ENCODE measurements at regions not wholly inside any gene's neighbourhood (a gene's known extent, or its start where the extent isn't known, plus 50 kb on each side); places are given as distances from the start of the nearest gene placed in this dataset.
"Not testable (repeated sequence)": the region's sequence is repeated elsewhere in the genome, so short reads cannot be mapped to it uniquely, and the experiment has no call there.

DNA sequence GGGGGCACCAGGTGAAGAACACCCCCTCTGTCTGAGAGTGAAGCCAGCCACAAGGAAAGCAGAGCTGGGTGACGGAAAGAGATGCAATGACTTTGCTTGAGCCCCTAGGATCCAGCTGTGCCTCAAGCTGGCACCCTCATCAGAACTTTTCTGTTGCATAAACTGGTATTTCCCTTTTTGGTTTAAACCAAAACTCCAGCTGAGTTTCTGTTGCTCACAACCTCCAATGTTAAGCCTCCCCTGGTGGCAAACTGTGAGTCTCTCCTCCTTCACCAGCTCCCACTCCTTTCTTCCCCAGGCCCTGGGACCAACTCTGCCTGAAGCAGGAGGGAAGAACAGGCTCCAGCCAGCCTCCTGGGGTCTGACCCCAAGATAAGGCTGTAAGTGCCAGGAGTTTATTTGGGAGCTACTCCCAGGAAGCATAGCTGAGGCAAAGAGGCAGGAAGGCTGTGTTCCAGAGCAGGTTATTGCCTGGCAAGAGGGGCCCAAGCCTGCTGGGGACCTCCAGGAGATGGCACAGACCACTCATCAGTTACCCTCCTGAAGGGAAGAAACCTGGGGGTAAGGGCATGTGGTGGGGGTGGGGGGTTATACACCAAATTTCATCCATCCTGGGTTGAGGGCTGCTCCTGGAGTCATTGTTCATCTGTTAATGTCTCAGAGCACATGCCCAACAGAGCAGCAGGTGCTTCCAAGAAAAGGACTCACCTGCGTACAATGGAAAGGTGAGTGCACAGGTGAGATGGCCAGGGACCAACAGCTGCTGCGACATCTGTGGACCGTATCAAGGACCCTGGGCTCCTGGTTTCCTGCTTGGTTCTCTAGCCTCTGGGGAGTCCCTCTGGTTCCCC lies 73.3 kb upstream of the NANOS1 start:
- H3K4me1 ChIP-seq (ENCODE audit: control insufficient read depth in 1 of 2, insufficient read depth in 2 of 2, low read length in 2 of 2), result peaks cover 0 to 15% of the 10 kb centered on the region in 2 donors
- H3K36me3 ChIP-seq (ENCODE audit: control insufficient read depth in 1 of 2, insufficient read depth in 2 of 2, low read length in 2 of 2), result no peaks in the 10 kb centered on the region
- H3K4me3 ChIP-seq (ENCODE audit: low read depth in 1 of 2, low read length in 2 of 2), result no peak overlapping the region
- no peaks in the 10 kb centered on the region for H3K9me3 ChIP-seq (ENCODE audit: control insufficient read depth in 1 of 2, low read length in 2 of 2)
- H3K27ac ChIP-seq (ENCODE audit: low read length), result no peak overlapping the region
- H3K27me3 ChIP-seq (ENCODE audit: low read depth, low read length), result no peaks in the 10 kb centered on the region

DNA sequence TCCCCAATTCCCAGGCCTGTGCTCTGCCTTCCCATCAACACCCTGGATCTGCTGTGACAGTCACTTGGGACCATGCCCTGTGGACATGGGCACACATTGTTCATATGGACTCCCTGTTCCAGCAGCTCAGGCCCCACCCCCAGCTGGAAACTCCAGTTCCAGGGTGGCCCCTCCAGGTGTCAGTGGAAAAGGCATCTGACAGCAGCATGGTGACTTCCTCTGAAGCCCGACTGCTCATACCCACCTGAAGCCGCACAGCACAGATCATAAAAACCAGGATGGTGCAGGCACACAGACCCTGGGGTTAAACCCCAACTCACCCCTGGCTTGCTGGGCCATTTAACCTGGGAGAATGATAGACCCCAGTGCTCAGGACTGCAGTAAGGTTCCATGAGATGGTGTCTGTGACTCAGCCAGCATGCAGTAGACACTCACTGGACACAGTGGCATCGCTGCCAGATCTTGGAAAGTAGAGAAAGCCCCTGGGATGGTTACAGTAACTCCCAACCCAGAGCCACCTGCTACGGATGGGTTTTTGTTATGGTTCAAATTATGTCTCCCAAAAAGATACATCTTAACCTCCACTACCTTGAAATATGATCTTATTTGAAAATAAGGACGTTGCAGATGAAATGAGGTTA lies 72.6 kb upstream of the NANOS1 start:
- H3K4me3 ChIP-seq (ENCODE audit: low read depth in 1 of 2, low read length in 2 of 2), result no peak overlapping the region
- H3K9me3 ChIP-seq (ENCODE audit: control insufficient read depth in 1 of 2, low read length in 2 of 2), result no peaks in the 10 kb centered on the region
- H3K27me3 ChIP-seq (ENCODE audit: low read depth, low read length), result no peaks in the 10 kb centered on the region
- no peak overlapping the region for H3K27ac ChIP-seq (ENCODE audit: low read length)
- H3K36me3 ChIP-seq (ENCODE audit: control insufficient read depth in 1 of 2, insufficient read depth in 2 of 2, low read length in 2 of 2), result no peaks in the 10 kb centered on the region
- H3K4me1 ChIP-seq (ENCODE audit: control insufficient read depth in 1 of 2, insufficient read depth in 2 of 2, low read length in 2 of 2), result peaks cover 0 to 15% of the 10 kb centered on the region in 2 donors

DNA sequence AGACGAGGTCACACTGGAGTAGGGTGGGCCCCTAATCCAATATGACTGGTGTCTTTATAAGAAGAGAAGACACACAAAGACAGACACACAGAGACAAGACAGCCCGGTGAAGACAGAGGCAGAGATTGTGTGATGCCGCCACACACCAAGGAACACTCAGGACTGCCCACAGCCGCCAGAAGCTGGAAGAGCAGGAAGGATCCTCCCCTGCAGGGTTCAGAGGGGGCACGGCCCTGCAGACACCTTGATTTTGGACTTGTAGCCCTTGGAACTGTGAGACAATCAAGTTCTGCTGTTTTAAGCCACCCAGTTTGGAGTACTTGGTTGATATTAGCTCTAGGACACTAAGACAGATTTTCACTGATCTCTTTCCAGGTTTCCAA lies 72.1 kb upstream of the NANOS1 start:
- H3K27me3 ChIP-seq (ENCODE audit: low read depth, low read length), result no peaks in the 10 kb centered on the region
- peaks cover 0 to 15% of the 10 kb centered on the region in 2 donors for H3K4me1 ChIP-seq (ENCODE audit: control insufficient read depth in 1 of 2, insufficient read depth in 2 of 2, low read length in 2 of 2)
- H3K9me3 ChIP-seq (ENCODE audit: control insufficient read depth in 1 of 2, low read length in 2 of 2), result no peaks in the 10 kb centered on the region
- H3K4me3 ChIP-seq (ENCODE audit: low read depth in 1 of 2, low read length in 2 of 2), result no peak overlapping the region
- H3K27ac ChIP-seq (ENCODE audit: low read length), result no peak overlapping the region
- H3K36me3 ChIP-seq (ENCODE audit: control insufficient read depth in 1 of 2, insufficient read depth in 2 of 2, low read length in 2 of 2), result no peaks in the 10 kb centered on the region

DNA sequence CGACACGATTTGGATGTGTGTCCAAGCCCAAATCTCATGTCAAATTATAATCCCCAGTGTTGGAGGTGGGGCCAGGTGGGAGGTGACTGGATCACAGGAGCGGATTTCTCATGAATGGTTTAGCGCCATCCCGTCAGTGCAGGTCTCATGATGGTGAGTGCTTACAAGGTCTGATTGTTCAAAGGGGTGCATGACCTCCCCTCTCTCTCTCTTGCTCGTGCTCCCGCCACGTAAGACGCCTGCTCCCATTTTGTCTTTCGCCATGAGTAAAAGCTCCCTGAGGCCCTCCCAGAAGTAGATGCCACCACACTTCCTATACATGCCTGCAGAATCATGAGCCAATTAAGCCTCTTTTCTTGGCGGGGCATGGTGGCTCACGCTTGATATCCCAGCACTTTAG lies 71.5 kb upstream of the NANOS1 start:
- no peaks in the 10 kb centered on the region for H3K9me3 ChIP-seq (ENCODE audit: control insufficient read depth in 1 of 2, low read length in 2 of 2)
- no peak overlapping the region for H3K27ac ChIP-seq (ENCODE audit: low read length)

DNA sequence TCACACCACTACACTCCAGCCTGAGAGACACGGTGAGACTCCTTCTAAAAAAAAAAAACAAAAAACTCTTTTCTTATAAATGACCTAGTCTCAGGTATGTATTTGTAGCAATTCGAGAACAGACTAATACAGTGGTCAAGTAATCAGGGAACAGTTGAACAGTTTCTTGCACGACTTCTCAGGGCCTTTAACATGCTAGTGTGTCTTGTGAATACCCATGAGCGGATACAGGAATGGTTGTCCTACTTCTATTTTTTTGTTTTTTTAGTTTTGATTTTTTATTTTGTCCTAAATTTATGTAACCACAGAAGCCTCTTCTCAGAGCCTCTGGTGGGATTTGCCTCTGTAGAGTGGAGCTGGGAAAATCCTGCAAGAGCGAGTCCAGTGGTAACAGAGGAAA lies 71.0 kb upstream of the NANOS1 start:
- H3K27ac ChIP-seq (ENCODE audit: low read length), result no peak overlapping the region
- H3K9me3 ChIP-seq (ENCODE audit: control insufficient read depth in 1 of 2, low read length in 2 of 2), result no peaks in the 10 kb centered on the region
- no peak overlapping the region for H3K4me3 ChIP-seq (ENCODE audit: low read depth in 1 of 2, low read length in 2 of 2)
- no peaks in the 10 kb centered on the region for H3K36me3 ChIP-seq (ENCODE audit: control insufficient read depth in 1 of 2, insufficient read depth in 2 of 2, low read length in 2 of 2)
- peaks cover 0 to 15% of the 10 kb centered on the region in 2 donors for H3K4me1 ChIP-seq (ENCODE audit: control insufficient read depth in 1 of 2, insufficient read depth in 2 of 2, low read length in 2 of 2)
- H3K27me3 ChIP-seq (ENCODE audit: low read depth, low read length), result no peaks in the 10 kb centered on the region

More for the DNA sequence above, 71.5 kb upstream of the NANOS1 start:
- Histone ChIP-seq H3K4me1 (ENCODE audit: control insufficient read depth in 1 of 2, insufficient read depth in 2 of 2, low read length in 2 of 2) (peaks cover 0 to 15% of the 10 kb centered on the region in 2 donors), H3K27me3 (ENCODE audit: low read depth, low read length) (no peaks in the 10 kb centered on the region), H3K4me3 (ENCODE audit: low read depth in 1 of 2, low read length in 2 of 2) (no peak overlapping the region), H3K36me3 (ENCODE audit: control insufficient read depth in 1 of 2, insufficient read depth in 2 of 2, low read length in 2 of 2) (no peaks in the 10 kb centered on the region)

DNA sequence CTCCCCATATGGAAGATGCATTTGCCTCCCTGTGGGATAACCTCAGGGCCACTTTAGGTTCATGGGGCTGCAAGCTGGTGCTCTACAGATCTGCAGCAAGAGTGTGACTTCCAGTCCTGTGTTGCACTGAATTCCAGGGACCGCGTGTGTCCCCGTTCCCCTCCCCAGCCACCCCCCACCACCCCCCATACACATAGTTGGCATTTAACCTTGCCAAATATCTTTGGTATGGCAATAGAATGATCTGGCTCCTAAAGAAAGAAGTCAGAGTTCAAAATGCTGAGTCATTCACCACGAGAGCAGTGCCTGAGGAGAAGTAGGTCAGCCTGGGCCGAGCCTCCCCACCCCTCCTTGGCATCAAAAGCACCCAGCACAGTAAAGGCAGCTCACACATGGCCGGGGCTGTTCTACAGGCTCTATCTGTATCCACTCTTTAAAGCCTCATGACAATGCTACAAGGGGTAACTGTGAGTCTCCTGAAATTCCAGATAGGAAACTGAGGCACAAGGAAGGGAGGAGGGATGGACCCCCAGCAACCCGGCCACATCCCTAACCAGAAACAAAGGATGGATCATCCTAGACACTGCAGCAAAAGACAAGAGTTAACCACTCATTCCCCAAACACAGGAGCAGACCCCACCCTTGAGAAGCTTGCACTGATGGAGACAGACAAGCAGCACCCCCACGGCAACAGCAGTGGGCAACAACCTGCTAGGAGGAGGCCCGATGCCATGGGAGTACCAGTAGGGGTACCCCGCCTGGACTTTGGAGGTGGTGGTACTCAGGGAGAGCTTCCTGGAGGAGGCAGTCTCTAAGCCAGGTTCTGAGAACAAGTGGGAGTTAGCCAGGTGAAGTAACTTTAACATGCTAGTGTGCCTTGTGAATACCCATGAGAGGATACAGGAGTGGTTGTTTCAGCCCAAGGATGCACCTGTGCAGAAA lies 70.3 kb upstream of the NANOS1 start:
- H3K4me1 ChIP-seq (ENCODE audit: control insufficient read depth in 1 of 2, insufficient read depth in 2 of 2, low read length in 2 of 2), result peaks cover 0 to 15% of the 10 kb centered on the region in 2 donors
- no peak overlapping the region for H3K4me3 ChIP-seq (ENCODE audit: low read depth in 1 of 2, low read length in 2 of 2)
- no peaks in the 10 kb centered on the region for H3K9me3 ChIP-seq (ENCODE audit: control insufficient read depth in 1 of 2, low read length in 2 of 2)
- no peak overlapping the region for H3K27ac ChIP-seq (ENCODE audit: low read length)
- no peaks in the 10 kb centered on the region for H3K27me3 ChIP-seq (ENCODE audit: low read depth, low read length)
- H3K36me3 ChIP-seq (ENCODE audit: control insufficient read depth in 1 of 2, insufficient read depth in 2 of 2, low read length in 2 of 2), result no peaks in the 10 kb centered on the region

DNA sequence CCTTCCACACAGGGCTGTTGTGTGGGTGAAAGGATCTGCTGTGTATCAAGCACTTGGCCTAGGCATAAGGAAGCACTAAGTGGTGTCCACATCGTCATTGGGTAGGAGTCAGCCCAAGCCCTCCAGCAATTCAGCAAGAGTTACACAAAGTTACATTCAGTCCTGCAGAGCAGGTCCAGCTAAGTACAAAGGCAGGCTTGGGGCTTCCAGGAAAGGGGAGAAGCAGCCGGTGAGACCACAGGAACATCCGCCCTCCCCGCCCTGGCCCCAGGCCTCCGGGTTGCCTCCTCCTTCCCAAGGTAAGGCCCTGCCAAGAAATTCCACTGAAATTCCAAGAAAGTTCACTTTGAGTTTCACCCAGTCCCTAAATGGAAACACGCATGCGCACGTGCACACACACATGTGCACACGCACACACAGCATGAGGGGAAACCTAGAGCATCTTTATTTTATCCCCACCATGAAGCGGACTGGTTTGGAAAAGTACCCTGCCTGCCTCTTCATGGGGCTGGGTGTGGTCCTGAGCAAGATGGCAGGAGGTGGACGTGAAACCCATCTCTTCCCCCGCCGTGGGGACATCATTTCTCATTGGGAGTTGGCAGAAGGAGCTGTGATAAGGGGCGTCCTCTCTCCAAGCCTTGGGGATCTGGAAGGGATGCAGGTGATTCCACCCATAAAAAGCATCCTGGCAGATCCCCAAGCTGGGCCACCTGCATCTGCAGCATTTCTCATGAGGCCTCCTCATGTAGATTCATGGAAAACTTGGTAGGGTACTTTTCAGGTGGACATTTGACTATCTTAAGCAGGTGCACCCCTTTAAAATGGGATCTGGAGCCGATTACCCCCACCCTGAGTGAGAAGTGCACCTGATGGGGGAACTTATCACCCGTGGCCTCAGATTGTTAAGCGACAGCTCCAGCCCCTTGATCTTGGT lies 69.1 kb upstream of the NANOS1 start:
- Histone ChIP-seq H3K4me1 (ENCODE audit: control insufficient read depth in 1 of 2, insufficient read depth in 2 of 2, low read length in 2 of 2) (peaks cover 0 to 15% of the 10 kb centered on the region in 2 donors), H3K27ac (ENCODE audit: low read length) (no peak overlapping the region)

DNA sequence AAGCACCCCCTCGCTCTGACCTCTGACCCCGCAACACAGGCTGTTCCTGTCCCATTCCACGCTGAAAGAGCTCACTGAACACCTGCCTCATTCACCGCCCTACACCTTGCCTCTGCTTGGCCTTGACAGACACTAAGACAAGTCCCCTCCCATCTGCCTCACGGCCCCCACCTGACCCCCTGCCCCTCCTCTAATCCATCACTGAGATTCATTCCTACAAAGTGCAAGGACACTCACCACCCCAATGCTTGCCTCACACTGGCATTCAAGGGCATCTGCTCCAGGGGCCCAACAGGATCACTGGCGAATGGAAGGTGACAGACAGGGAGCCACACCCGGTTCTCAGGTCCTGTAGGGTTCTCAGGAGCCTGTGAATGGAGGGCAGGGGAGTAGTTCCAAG lies 68.1 kb upstream of the NANOS1 start:
- Histone ChIP-seq H3K36me3 (ENCODE audit: control insufficient read depth in 1 of 2, insufficient read depth in 2 of 2, low read length in 2 of 2) (no peaks in the 10 kb centered on the region), H3K27ac (ENCODE audit: low read length) (no peak overlapping the region), H3K9me3 (ENCODE audit: control insufficient read depth in 1 of 2, low read length in 2 of 2) (no peaks in the 10 kb centered on the region), H3K27me3 (ENCODE audit: low read depth, low read length) (no peaks in the 10 kb centered on the region), H3K4me1 (ENCODE audit: control insufficient read depth in 1 of 2, insufficient read depth in 2 of 2, low read length in 2 of 2) (peaks cover 0 to 15% of the 10 kb centered on the region in 2 donors), H3K4me3 (ENCODE audit: low read depth in 1 of 2, low read length in 2 of 2) (no peak overlapping the region)

More for the DNA sequence above, 69.1 kb upstream of the NANOS1 start:
- no peaks in the 10 kb centered on the region for H3K36me3 ChIP-seq (ENCODE audit: control insufficient read depth in 1 of 2, insufficient read depth in 2 of 2, low read length in 2 of 2)
- H3K27me3 ChIP-seq (ENCODE audit: low read depth, low read length), result no peaks in the 10 kb centered on the region
- H3K4me3 ChIP-seq (ENCODE audit: low read depth in 1 of 2, low read length in 2 of 2), result no peak overlapping the region
- H3K9me3 ChIP-seq (ENCODE audit: control insufficient read depth in 1 of 2, low read length in 2 of 2), result no peaks in the 10 kb centered on the region

DNA sequence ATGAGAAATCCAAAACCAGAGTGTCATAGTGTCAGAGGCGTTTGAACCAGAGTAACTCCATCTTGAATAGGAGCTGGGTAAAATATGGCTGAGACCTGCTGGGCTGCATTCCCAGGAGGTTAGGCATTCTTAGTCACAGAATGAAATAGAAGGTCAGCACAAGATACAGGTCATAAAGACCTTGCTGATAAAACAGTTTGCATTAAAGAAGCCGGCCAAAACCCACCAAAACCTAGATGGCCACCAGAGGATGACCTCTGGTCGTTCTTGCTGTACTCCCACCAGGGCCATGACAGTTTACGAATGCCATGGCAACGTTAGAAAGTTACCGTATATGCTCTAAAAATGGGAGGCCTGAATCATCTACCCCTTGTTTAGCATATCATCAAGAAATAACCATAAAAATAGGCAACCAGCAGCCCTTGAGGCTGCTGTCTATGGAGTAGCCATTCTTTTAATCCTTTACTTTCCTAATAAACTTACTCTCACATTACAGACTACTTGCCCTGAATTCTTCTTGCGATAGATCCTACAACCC lies 67.1 kb upstream of the NANOS1 start:
- H3K36me3 ChIP-seq (ENCODE audit: control insufficient read depth in 1 of 2, insufficient read depth in 2 of 2, low read length in 2 of 2); H3K27me3 ChIP-seq (ENCODE audit: low read depth, low read length); H3K27ac ChIP-seq (ENCODE audit: low read length); H3K4me3 ChIP-seq (ENCODE audit: low read depth in 1 of 2, low read length in 2 of 2); H3K9me3 ChIP-seq (ENCODE audit: control insufficient read depth in 1 of 2, low read length in 2 of 2): not testable (repeated sequence)
- H3K4me1 ChIP-seq (ENCODE audit: control insufficient read depth in 1 of 2, insufficient read depth in 2 of 2, low read length in 2 of 2), result peaks cover 0 to 15% of the 10 kb centered on the region in 2 donors

DNA sequence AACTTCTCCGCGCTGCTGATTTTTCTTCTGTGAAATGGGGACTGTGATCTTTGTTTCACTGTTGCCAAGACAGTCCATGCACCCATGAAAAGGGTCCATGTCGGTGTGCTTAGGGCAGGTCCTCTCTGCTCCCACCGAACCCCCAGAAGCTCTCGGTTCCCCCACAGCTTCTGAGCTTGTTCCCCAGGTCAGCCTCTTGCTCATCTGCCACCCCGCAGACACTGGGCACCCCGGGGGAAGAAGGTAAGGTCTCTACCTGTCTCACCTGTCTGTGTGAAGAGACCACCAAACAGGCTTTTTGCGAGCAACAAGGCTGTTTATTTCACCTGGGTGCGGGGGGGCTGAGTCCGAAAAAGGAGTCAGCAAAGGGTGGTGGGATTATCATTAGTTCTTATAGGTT lies 66.2 kb upstream of the NANOS1 start:
- Histone ChIP-seq H3K4me1 (ENCODE audit: control insufficient read depth in 1 of 2, insufficient read depth in 2 of 2, low read length in 2 of 2) (peaks cover 0 to 15% of the 10 kb centered on the region in 2 donors), H3K4me3 (ENCODE audit: low read depth in 1 of 2, low read length in 2 of 2) (no peak overlapping the region), H3K27ac (ENCODE audit: low read length) (no peak overlapping the region), H3K36me3 (ENCODE audit: control insufficient read depth in 1 of 2, insufficient read depth in 2 of 2, low read length in 2 of 2) (no peaks in the 10 kb centered on the region), H3K9me3 (ENCODE audit: control insufficient read depth in 1 of 2, low read length in 2 of 2) (no peaks in the 10 kb centered on the region), H3K27me3 (ENCODE audit: low read depth, low read length) (no peaks in the 10 kb centered on the region)
